KMS-11 (cell line): ENCODE measurements at regions not wholly inside any gene's neighbourhood (a gene's known extent, or its start where the extent isn't known, plus 50 kb on each side); places are given as distances from the start of the nearest gene placed in this dataset.

Experiments
- H2AFZ ChIP-seq: fragments of 200-600 bp; sonication (generic); 2 replicates; pipeline ENCODE4 v1.6.1; 2016; ENCODE audit warnings: antibody characterized with exemption, mixed run types, low read depth
- H3K27ac ChIP-seq: fragments of 200-600 bp; sonication (generic); 2 replicates; pipeline ENCODE4 v1.6.1; 2016; ENCODE audit warnings: mild to moderate bottlenecking, mixed run types
- H3K27me3 ChIP-seq: fragments of 200-600 bp; sonication (generic); 2 replicates; pipeline ENCODE4 v1.6.1; 2017; ENCODE audit warnings: mild to moderate bottlenecking, low read depth, mixed run types, moderate library complexity; ENCODE audit not compliant: insufficient read depth
- H3K36me3 ChIP-seq: fragments of 200-600 bp; sonication (generic); 2 replicates; pipeline ENCODE4 v1.6.1; 2017; ENCODE audit warnings: mild to moderate bottlenecking, mixed run types; ENCODE audit not compliant: insufficient read depth
- H3K4me1 ChIP-seq: fragments of 200-600 bp; sonication (generic); 2 replicates; pipeline ENCODE4 v1.6.1; 2016; ENCODE audit warnings: mild to moderate bottlenecking, low read depth, mixed run types; ENCODE audit not compliant: poor library complexity, severe bottlenecking
- H3K4me2 ChIP-seq: fragments of 200-600 bp; sonication (generic); 2 replicates; pipeline ENCODE4 v1.7.0; 2016; ENCODE audit warnings: mild to moderate bottlenecking, mixed run types
- H3K4me3 ChIP-seq: fragments of 200-600 bp; sonication (generic); IDR thresholded peaks from 2 replicates; pipeline ENCODE4 v1.6.1; 2017; ENCODE audit warnings: low read depth, low read length, mixed read lengths; ENCODE audit not compliant: insufficient read depth
- H3K79me2 ChIP-seq: fragments of 200-600 bp; sonication (generic); 2 replicates; pipeline ENCODE4 v1.6.1; 2016; ENCODE audit warnings: low read depth, mixed run types; ENCODE audit not compliant: insufficient read depth
- H3K9ac ChIP-seq: fragments of 200-600 bp; sonication (generic); 2 replicates; pipeline ENCODE4 v1.6.1; 2016; ENCODE audit warnings: mild to moderate bottlenecking, mixed run types
- H4K20me1 ChIP-seq: fragments of 200-600 bp; sonication (generic); 2 replicates; pipeline ENCODE4 v1.6.1; 2016; ENCODE audit warnings: mild to moderate bottlenecking, mixed run types; ENCODE audit not compliant: insufficient read depth
- CTCF ChIP-seq: fragments of 200-600 bp; sonication (generic); conservative IDR thresholded peaks from 2 replicates; pipeline ENCODE4 v1.6.1; 2017; ENCODE audit warnings: low read depth, mild to moderate bottlenecking, antibody characterized with exemption, low read length, moderate library complexity, mixed read lengths

GRCh38 chr3:16715281-16715680 lies 110.1 kb upstream of the DAZL start:
- H3K9ac ChIP-seq, result no peak overlapping the region
- H3K79me2 ChIP-seq, result no peaks in the 10 kb centered on the region
- H3K4me1 ChIP-seq, result no peaks in the 10 kb centered on the region
- no peak overlapping the region for H3K4me3 ChIP-seq
- no peak overlapping the region for H3K4me2 ChIP-seq
- H3K27ac ChIP-seq, result no peak overlapping the region
- H2AFZ ChIP-seq, result no peak overlapping the region
- TF ChIP-seq CTCF, result no peak
- no peaks in the 10 kb centered on the region for H3K27me3 ChIP-seq
- no peaks in the 10 kb centered on the region for H4K20me1 ChIP-seq
- no peaks in the 10 kb centered on the region for H3K36me3 ChIP-seq

- Histone ChIP-seq H4K20me1 (no peaks in the 10 kb centered on the region), H3K27me3 (no peaks in the 10 kb centered on the region), H3K79me2 (no peaks in the 10 kb centered on the region), H3K4me2 (no peak overlapping the region), H3K36me3 (no peaks in the 10 kb centered on the region), H3K4me3 (no peak overlapping the region), H3K9ac (no peak overlapping the region), H3K4me1 (peaks cover 11% of the 10 kb centered on the region), H2AFZ (no peak overlapping the region), H3K27ac (no peak overlapping the region)
- no peak for TF ChIP-seq CTCF
Observed at GRCh38 chr3:16719426-16719825, 114.2 kb upstream of the DAZL start.

- no peaks in the 10 kb centered on the region for H3K79me2 ChIP-seq
Observed at GRCh38 chr3:16720367-16720940, 115.2 kb upstream of the DAZL start.

GRCh38 chr3:16721494-16721893 lies 116.3 kb upstream of the DAZL start:
- Histone ChIP-seq H4K20me1 (no peaks in the 10 kb centered on the region), H3K4me3 (no peak overlapping the region), H2AFZ (no peak overlapping the region), H3K9ac (no peak overlapping the region), H3K27me3 (no peaks in the 10 kb centered on the region), H3K79me2 (no peaks in the 10 kb centered on the region), H3K27ac (no peak overlapping the region), H3K36me3 (no peaks in the 10 kb centered on the region), H3K4me2 (no peak overlapping the region), H3K4me1 (peaks cover 14% of the 10 kb centered on the region)
- TF ChIP-seq CTCF, result no peak

More at GRCh38 chr3:16720367-16720940, 115.2 kb upstream of the DAZL start:
- Histone ChIP-seq H4K20me1 (no peaks in the 10 kb centered on the region), H3K4me3 (no peak overlapping the region), H3K27ac (no peak overlapping the region), H3K4me2 (no peak overlapping the region), H3K27me3 (no peaks in the 10 kb centered on the region), H2AFZ (no peak overlapping the region), H3K9ac (no peak overlapping the region), H3K36me3 (no peaks in the 10 kb centered on the region), H3K4me1 (peaks cover 14% of the 10 kb centered on the region)
- TF ChIP-seq CTCF, result no peak
